ENCODE measurements at regions not wholly inside any gene's neighbourhood (a gene's known extent, or its start where the extent isn't known, plus 50 kb on each side); places are given as distances from the start of the nearest gene placed in this dataset.

DNA sequence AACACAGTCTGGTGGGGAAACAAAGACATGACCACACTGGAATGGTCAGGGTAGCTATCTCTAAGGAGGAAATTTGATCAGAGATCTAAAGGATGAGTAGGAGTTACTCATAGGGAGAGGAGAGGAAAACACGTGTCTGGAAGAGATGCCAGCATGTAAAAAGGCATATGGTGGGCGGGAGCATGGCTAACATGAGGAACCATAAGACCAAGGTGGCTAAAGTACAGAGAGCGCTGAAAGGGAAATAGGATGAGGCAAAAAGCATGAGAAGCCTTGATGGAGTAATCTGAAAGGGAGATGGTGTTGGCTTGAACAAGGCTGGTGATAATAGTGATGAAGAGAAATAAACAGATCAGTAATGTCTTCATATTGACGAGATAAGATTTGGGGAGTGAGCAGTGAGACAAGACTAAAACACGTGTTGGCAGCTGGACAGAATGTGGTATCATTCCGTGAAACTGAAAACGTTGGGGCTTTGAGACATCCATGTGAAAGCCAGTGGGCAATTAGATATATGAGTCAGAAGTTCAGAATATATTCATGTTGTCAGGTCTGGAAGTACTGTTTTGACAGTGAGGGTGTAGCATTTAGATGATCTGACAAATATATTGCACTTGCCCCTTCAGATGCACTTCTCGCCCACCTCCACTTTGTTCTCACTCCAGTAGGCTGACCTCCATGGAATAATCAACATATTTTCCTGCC lies 209.1 kb upstream of the KCNN2 start:
- TF ChIP-seq, protein P1, sequence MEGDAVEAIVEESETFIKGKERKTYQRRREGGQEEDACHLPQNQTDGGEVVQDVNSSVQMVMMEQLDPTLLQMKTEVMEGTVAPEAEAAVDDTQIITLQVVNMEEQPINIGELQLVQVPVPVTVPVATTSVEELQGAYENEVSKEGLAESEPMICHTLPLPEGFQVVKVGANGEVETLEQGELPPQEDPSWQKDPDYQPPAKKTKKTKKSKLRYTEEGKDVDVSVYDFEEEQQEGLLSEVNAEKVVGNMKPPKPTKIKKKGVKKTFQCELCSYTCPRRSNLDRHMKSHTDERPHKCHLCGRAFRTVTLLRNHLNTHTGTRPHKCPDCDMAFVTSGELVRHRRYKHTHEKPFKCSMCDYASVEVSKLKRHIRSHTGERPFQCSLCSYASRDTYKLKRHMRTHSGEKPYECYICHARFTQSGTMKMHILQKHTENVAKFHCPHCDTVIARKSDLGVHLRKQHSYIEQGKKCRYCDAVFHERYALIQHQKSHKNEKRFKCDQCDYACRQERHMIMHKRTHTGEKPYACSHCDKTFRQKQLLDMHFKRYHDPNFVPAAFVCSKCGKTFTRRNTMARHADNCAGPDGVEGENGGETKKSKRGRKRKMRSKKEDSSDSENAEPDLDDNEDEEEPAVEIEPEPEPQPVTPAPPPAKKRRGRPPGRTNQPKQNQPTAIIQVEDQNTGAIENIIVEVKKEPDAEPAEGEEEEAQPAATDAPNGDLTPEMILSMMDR (IDR thresholded peaks at IDR 0.05): no peak
- no peak for TF ChIP-seq EZH2 (IDR thresholded peaks at IDR 0.05; ENCODE audit: borderline replicate concordance, insufficient read depth, low read depth, low read length, poor library complexity, severe bottlenecking)

Data from B cell (primary cell).